ENCODE measurements at regions not wholly inside any gene's neighbourhood (a gene's known extent, or its start where the extent isn't known, plus 50 kb on each side); places are given as distances from the start of the nearest gene placed in this dataset.

DNA sequence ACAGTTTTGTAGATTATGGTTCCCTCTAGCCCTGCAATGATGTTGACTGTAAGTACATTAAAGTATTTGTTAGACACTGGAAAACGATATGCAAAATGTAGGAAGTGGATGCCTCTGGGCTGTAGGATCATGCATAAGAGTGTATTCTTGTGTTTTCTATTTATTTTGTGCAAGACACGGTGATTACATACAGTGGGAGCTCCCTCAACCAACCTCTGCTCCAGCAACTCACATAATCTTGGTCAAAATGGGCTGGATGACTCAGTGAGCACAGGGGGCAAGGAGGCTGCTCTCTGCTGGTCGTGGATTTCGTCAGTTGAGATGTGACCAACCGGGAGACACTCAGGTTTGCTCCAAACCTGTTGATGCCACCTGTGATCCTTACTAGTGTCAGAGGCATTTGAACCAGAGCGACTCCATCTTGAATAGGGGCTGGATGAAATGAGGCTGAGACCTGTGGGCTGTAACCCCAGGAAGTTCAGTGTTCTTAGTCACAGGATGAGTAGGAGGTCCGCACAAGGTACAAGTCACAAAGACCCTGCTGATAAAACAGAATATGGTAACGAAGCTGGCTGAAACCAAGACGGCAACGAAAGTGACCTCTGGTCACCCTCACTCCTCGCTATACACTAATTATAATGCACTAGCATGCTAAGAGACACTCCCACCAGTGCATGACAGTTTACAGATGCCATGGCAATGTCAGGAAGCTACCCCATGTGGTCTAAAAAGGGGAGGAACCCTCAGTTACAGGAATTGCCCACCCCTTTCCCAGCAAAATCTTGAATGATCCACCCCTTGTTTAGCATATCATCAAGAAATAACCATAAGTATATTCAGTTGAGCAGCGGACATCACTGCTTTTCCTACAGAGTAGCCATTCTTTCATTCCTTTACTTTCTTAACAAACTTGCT lies 56.4 kb upstream of the FAM20C start:
- TF ChIP-seq, protein P1, sequence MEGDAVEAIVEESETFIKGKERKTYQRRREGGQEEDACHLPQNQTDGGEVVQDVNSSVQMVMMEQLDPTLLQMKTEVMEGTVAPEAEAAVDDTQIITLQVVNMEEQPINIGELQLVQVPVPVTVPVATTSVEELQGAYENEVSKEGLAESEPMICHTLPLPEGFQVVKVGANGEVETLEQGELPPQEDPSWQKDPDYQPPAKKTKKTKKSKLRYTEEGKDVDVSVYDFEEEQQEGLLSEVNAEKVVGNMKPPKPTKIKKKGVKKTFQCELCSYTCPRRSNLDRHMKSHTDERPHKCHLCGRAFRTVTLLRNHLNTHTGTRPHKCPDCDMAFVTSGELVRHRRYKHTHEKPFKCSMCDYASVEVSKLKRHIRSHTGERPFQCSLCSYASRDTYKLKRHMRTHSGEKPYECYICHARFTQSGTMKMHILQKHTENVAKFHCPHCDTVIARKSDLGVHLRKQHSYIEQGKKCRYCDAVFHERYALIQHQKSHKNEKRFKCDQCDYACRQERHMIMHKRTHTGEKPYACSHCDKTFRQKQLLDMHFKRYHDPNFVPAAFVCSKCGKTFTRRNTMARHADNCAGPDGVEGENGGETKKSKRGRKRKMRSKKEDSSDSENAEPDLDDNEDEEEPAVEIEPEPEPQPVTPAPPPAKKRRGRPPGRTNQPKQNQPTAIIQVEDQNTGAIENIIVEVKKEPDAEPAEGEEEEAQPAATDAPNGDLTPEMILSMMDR (IDR thresholded peaks at IDR 0.05; ENCODE audit: insufficient read depth, low read depth, low read length) = no peak
- DNase-seq (ENCODE audit: low read depth) = no peak
- POLR2A ChIA-PET = no interaction called here
- no peak overlapping the region for H3K4me3 ChIP-seq (ENCODE audit: low read depth, low read length)
- H3K27me3 ChIP-seq (ENCODE audit: control insufficient read depth, insufficient read depth, low read length) = peaks cover 8% of the 10 kb centered on the region; the same call in 1 of the 2 replicates
- CTCF ChIA-PET = no interaction called here
- H3K36me3 ChIP-seq (ENCODE audit: control insufficient read depth, insufficient read depth, low read length) = no peaks in the 10 kb centered on the region

DNA sequence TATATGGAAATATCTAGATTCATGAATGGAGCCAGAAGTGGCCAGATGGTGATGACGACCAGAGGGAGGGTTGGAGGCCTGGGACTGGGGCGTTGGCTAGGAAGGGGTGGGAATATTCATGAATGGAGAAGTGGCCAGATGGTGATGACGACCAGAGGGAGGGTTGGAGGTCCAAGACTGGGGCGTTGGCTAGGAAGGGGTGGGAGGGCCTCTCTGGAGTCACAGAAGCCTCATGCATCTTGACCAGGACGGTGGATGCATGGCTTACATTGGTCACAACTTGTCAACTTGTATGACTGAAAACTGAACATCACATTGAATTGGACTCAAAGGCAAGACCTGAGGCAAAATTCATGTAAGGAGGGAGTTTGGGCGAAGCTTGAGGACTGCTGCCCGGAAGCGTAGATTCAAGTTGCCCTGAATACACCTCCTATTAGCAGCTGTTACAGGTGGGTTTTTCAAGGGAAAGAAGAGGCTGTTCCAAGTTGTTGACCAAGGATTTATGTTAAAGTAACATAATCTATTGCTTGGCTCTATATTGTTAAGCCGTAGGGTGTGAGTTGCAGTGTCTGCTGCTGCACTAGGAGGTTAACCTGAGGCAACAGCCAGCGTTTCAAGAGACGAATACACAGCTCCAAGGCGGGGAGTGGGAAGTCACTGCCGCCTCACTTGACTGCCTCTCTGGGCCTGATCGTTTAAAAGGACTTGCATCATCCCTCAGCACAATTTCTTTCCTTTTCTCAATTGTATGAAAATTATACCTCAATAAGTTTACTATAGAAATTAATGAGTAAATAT lies 55.1 kb upstream of the FAM20C start:
- TF ChIP-seq, protein P1 (IDR thresholded peaks at IDR 0.05; ENCODE audit: insufficient read depth, low read depth, low read length) = no peak
- DNase-seq (ENCODE audit: low read depth) = no peak
- peaks cover 8% of the 10 kb centered on the region; the same call in 1 of the 2 replicates for H3K27me3 ChIP-seq (ENCODE audit: control insufficient read depth, insufficient read depth, low read length)
- ChIA-PET CTCF (no interaction called here), POLR2A (no interaction called here)
- H3K36me3 ChIP-seq (ENCODE audit: control insufficient read depth, insufficient read depth, low read length) = no peaks in the 10 kb centered on the region
- no peak overlapping the region for H3K4me3 ChIP-seq (ENCODE audit: low read depth, low read length)

DNA sequence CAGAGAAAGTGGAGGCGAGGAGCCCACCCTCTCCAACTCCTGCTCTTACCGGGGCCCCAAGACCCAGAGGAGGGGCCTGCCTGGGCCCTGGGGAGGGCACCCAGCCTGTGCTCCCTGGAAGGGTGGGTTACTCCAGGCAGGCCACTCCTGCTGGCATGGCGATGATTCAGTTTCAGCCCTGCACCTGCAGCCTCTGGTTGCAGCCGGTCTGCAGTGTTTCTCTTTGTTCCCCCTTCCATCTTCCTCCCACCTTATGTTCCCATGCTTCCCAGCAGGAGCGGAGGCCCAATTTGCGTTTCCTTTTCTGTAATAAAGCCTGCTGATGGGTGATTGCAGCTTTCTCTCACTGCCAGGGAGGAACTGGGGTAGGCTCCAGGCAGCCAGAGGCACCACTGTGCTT lies 53.2 kb upstream of the FAM20C start:
- ChIA-PET CTCF (no interaction called here), POLR2A (no interaction called here)
- Histone ChIP-seq H3K27me3 (ENCODE audit: control insufficient read depth, insufficient read depth, low read length) (peaks cover 8% of the 10 kb centered on the region; the same call in 1 of the 2 replicates), H3K4me3 (ENCODE audit: low read depth, low read length) (no peak overlapping the region), H3K36me3 (ENCODE audit: control insufficient read depth, insufficient read depth, low read length) (no peaks in the 10 kb centered on the region)
- TF ChIP-seq, protein P1 (IDR thresholded peaks at IDR 0.05; ENCODE audit: insufficient read depth, low read depth, low read length) = no peak
- DNase-seq (ENCODE audit: low read depth) = no peak

DNA sequence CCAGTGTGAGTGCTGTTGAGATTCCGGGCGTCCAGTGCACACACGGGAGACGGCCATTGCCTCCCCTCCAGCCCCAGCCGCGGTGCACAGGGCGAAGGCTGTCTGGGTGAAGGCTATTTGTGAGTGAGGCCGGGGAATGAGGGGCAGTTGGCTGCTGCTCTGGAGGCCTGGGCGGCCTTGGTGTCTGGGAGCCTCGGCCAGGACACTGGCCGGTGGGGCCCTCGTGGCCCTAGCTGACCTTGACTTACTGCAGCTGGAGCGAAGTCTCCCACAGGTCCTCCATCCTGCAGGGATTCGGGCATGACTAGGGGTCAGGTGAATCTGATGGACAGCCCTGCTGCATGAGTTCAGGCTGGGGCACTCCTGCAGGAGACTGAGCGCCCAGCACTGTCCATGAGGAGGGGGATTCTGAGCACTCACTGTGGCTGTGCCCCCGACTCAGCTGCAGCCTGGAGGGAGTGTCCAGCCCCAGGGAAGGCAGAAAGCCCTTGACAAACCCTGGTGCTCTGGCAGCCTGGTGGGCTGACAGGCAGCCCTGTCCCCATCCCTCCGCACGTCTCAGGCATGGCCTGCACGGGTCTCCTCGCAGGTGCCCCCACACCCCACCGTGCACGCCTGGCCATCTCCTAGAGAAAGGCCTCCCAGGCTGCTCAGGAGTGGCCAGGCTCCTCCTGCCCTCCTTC lies 52.7 kb upstream of the FAM20C start:
- ChIA-PET CTCF (no interaction called here), POLR2A (no interaction called here)
- H3K27me3 ChIP-seq (ENCODE audit: control insufficient read depth, insufficient read depth, low read length) = peaks cover 8% of the 10 kb centered on the region; the same call in 1 of the 2 replicates
- no peak overlapping the region for H3K4me3 ChIP-seq (ENCODE audit: low read depth, low read length)
- TF ChIP-seq, protein P1 (IDR thresholded peaks at IDR 0.05; ENCODE audit: insufficient read depth, low read depth, low read length) = no peak
- no peaks in the 10 kb centered on the region for H3K36me3 ChIP-seq (ENCODE audit: control insufficient read depth, insufficient read depth, low read length)
- DNase-seq (ENCODE audit: low read depth) = no peak

DNA sequence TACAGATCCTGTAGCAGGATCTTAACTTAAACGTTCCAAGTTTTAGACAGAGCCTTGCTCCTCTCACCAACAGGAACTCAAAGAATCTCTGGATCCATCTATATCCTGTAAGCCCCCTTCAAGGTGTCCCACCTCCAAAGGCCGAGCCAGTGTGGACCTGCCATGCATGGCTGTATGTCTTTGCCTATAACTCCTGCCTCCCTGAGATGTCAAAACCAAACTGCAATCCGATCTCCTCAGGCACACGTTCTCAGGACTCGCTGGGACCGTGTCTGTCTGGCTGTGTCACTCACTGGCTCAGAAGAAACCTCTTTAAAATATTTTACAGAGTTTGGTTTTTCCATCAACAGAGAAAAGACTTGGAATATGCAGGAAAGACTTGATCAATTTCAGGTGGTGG lies 51.4 kb upstream of the FAM20C start:
- H3K36me3 ChIP-seq (ENCODE audit: control insufficient read depth, insufficient read depth, low read length) = no peaks in the 10 kb centered on the region
- CTCF ChIA-PET = no interaction called here
- DNase-seq (ENCODE audit: low read depth) = no peak
- no peak overlapping the region for H3K4me3 ChIP-seq (ENCODE audit: low read depth, low read length)
- TF ChIP-seq, protein P1 (IDR thresholded peaks at IDR 0.05; ENCODE audit: insufficient read depth, low read depth, low read length) = no peak
- POLR2A ChIA-PET = no interaction called here
- H3K27me3 ChIP-seq (ENCODE audit: control insufficient read depth, insufficient read depth, low read length) = peaks cover 6% of the 10 kb centered on the region; the same call in 1 of the 2 replicates
